HG03108 (cell line): ENCODE measurements at regions not wholly inside any gene's neighbourhood (a gene's known extent, or its start where the extent isn't known, plus 50 kb on each side); places are given as distances from the start of the nearest gene placed in this dataset.

ENCODE experiments used
- ATAC-seq: cut with Tn5 transposase; IDR thresholded peaks from one replicate; pipeline ENCODE4 v1.9.1; 2021; ENCODE audit warnings: moderate library complexity; ENCODE audit not compliant: unreplicated experiment

DNA sequence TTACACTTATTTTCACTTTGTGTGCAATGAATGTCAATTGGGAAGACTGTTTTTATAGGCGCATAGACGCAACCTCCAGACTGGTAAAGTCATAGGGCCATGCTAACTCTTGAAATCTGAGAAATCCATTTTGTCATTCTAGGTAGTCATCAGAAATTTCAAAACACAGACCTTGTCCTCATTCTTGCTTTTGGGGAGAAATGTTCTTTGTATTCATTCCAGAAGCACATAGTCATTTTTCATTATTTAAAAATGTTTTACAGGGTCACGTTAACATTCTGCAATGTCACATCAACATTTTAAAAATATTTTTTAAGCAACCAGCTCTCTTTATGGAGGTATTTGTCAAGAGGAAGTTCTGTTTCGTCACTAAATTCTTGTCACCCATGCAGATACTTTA lies 898.4 kb downstream of the PDCD6IP start:
- no peak for ATAC-seq

GRCh38 chr3:34703053-34703452 lies 904.6 kb downstream of the PDCD6IP start:
- no peak for ATAC-seq

DNA sequence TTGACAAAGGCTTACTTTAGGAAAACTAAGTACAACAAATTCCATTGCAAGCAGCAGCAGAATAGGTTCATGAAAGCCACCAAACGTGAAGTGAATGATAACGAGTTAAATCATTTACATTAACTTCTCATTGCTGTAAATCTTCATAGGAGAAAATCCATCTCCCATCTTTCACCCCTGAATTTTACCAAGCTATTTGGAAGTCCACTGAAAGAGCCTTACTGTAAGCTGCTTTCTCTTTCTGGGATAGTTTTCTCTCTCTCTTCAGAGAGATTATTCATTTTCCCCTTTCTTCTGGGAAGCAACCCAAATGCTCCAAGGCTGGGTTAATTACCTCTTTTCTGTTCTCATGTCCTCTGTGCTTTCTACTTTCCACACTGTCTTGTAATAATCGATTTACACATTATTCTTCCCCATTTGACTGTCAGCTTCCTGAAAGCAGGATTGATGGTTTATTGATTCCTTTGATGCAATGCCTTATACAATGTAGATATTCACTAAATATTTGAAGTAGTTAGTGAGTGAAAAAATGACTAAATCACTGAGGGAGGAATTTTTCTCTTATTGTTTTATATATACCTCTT lies 914.3 kb upstream of the ARPP21 start:
- ATAC-seq = no peak

DNA sequence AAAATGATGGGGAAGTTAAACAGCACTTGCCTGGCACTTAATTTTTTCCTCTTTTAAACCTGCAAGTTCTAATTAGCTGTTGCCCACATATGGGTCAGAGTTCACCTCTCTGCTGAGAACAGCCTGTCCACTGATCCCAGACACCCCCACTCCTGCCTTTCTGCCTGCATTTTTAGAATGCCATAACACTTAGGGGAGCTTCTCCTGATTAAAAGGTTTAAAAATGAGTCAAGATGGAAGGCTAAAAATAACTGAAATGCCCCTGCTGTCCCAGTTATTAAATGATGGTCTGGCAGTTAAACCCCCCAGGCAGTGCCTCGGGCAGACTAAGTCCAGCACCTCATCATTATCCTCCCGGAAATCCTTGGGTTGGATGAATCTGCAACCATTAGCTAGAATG lies 913.6 kb upstream of the ARPP21 start:
- ATAC-seq = no peak

DNA sequence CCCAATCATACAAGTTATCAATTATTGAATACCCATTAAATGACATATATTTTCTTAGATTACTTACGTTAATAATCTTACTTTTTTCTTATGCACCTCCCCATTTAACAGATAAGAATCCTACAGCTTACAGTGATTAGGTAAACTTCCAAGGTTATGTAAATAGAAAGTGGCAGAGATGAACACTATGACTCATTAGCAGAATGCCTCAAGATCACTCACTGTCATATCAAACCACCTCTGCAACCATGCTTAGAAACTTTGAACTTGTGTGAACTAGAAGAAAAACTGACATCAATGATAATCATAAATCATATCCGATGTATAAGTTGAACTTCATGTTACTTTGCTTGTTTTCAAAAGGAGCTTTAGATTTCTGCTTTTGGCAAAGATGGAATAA lies 911.6 kb upstream of the ARPP21 start:
- ATAC-seq = no peak

- ATAC-seq = no peak
Observed at GRCh38 chr3:34742151-34742550, 897.2 kb upstream of the ARPP21 start.

- no peak for ATAC-seq
Observed at GRCh38 chr3:34758630-34759261, 880.6 kb upstream of the ARPP21 start.

- no peak for ATAC-seq
Observed at GRCh38 chr3:34777386-34777785, 861.9 kb upstream of the ARPP21 start.

DNA sequence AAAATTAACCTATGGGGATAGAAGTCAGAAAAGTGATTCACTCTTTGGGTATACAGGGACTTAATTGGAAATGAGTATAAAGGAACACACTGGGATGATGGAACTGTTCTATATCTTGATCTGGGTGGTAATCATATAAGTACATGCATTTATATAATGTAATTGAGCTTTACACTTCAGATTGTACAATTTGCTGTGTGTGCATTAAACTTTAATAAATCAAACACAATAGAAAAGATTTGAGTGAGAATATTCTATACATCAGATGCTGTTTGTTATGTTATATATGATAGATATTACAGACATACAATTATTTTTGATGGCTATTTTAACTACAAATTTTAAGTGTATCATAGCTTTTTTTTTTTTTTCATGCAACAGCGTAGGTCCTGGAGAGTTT lies 860.2 kb upstream of the ARPP21 start:
- ATAC-seq = no peak

- ATAC-seq = no peak
Observed at GRCh38 chr3:34780294-34780693, 859.0 kb upstream of the ARPP21 start.

- no peak for ATAC-seq
Observed at GRCh38 chr3:34780973-34781372, 858.4 kb upstream of the ARPP21 start.

DNA sequence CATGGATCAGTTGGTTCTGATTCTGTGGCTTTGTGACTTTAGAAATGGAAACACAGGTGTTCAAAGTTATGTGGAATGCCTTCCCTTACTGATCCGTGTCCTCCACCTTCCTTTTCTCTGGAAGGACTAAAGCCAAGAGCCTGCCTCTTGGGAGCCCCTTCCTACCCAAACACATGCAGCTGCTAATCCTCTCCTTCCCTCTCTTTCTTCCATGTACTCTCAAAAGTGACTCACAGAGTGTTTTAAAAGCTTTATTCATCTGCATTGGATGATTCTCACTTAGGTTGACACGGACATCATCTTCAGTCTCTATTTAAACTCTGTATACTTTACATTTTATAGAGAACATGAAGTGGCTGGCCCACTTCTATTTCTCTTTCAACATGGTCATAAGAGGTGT lies 856.5 kb upstream of the ARPP21 start:
- ATAC-seq = no peak

- ATAC-seq = no peak
Observed at GRCh38 chr3:34783876-34784275, 855.4 kb upstream of the ARPP21 start.

GRCh38 chr3:34793057-34793456 lies 846.3 kb upstream of the ARPP21 start:
- no peak for ATAC-seq

DNA sequence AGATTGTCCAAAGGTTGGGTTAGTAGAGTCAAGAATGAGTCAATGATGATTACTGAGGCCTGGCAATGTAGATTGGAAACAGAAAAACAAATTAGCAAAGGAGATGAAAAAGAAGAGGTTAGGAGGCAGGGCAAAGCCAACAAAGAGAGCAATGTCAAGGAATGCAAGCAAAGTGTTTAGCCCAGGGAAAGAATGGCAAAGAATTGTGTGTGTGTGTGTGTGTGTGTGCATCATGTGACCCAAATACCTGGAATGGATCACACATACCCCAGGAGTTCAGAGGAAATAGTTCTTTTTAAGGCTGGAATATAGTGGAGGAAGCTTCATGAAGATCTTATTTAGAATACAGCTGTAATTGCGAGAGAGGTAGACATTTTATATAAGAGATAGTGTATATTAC lies 831.7 kb upstream of the ARPP21 start:
- ATAC-seq = no peak

DNA sequence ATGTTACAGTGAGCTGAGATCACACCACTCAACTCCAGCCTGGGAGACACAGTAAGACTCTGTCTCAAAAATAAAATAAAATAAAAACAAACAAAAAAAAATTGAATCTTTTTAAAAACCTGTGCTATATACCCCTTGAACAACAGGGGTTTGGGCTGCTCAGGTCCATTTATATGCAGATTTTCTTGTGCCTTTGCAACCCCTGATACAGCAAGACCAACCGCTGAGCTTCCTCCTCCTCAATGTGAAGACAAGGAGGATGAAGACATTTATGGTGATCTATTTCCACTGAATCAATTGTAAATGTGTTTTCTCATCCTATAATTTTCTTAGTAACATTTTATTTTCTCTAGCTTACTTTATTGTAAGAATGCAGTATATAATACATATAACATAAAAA lies 831.0 kb upstream of the ARPP21 start:
- ATAC-seq = no peak

- ATAC-seq = no peak
Observed at GRCh38 chr3:34828847-34829246, 810.5 kb upstream of the ARPP21 start.

DNA sequence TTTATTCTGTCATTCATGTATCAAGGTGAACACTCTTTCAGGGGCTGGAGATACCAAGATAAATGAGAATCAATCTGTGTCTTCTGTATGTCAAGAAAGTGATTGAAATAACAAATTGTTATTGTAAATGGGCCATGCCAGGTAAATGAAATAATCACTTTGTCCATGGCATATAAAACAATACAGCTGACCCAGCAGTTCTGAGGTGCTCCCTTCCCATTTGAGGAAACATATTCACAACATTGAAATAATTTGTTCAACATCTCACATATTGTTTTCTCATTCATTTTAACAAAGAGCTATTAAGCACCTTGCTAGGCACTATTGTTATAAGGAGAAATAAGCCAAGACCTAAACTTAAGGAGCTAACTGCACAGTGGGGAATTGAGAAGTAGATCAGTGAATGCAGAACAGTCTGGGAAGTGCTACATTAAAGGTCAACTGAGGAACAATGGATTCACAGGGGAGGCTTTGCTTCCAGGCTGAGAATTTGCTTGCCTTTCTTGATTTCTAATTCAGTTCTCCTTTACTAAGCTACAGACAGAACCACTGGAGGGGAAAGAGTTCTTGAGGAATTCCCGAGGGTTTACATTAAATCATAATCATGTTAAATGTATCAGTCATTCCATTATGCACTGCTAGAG lies 806.3 kb upstream of the ARPP21 start:
- no peak for ATAC-seq

DNA sequence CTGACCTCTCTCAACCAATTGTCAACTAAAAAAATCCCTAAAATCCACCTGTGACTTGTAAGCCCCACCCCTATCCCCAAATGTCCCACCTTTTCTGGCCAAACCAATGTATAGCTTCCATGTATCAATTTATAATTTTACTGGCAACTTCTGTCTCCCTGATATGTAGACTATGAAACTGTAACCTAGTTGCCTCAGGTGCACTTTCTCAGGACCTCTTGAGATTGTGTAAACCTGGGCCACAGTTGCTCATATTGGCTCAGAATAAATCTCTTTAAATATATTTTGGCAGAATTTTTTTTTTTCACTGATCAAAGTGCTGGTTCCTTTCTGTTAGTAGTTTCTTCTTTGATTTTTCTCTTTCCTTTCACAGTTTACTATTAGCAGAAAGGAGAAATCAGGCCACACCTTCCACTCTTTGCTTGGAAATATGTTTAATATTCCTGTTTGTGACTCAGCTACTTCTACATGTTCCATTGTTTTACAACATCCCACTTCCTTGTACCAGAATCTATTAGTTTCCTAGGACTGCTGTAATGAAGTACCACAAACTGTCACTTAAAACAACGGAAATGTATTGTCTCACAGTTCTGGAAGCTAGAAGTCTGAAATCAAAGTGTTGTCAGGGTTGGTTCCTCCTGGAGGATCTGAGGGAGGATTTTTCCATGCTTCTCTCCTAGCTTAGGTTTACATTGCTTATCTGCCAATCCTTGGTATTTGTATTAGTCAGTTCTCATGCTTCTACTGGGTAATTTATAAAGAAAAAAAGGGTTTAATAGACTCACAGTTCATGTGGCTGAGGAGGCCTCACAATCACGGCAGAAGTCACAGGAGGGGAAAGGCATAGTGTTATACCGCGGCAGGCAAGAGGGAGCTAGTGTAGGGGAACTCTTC lies 801.2 kb upstream of the ARPP21 start:
- no peak for ATAC-seq

DNA sequence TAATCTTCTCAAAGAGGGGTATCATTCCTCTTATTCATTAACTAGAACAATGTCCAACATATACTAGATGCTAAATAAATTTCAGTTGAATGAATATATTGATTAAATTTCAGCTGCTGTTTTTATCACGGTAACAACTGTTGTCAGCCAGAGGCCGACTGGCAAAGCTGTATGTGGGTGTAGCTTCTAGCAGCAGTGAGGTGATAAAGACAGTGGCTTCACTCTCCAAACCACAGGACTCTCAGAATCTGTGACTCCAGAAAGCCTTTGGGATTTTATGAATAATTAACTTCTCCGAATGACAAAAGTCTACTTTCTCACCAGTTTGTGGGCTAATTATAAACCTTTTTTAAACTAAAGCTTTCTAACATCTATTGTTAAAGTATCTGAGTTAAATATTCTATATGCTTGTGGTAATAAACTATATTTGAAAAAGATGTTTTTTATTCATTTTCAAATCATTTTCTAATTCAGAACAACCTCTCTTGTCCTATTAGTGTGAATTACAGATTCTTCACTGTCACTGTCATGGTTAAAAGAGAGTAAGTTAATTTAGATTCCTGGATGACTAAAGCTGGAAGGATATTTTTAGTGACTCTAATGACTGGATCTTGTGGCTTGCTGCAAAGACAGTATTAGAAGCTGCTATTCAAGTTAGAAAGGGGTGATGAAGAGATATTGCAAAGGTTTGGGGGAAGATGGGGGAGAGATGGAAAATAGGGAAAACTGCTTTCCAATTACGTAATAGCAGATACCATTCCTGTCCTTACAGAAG lies 796.4 kb upstream of the ARPP21 start:
- no peak for ATAC-seq

GRCh38 chr3:34844323-34844620 lies 795.1 kb upstream of the ARPP21 start:
- no peak for ATAC-seq
